Kidney epithelial cell (primary cell): ENCODE measurements at regions not wholly inside any gene's neighbourhood (a gene's known extent, or its start where the extent isn't known, plus 50 kb on each side); places are given as distances from the start of the nearest gene placed in this dataset.

Source experiments
- DNase-seq: peaks from one replicate; pipeline ENCODE4 v3.0.0-alpha.2; 2010; ENCODE audit warnings: low read depth
- H3K27me3 ChIP-seq: 2 replicates; pipeline ENCODE4 v1.6.0; 2011; ENCODE audit warnings: low read length; ENCODE audit not compliant: control insufficient read depth, insufficient read depth
- H3K36me3 ChIP-seq: 2 replicates; pipeline ENCODE4 v1.5.1; 2011; ENCODE audit warnings: low read length; ENCODE audit not compliant: control insufficient read depth, insufficient read depth
- H3K4me3 ChIP-seq: 2 replicates; pipeline ENCODE4 v1.5.1; 2011; ENCODE audit warnings: low read depth, mild to moderate bottlenecking, control low read depth, low read length
- TF ChIP-seq, protein P1 (sequence below): IDR thresholded peaks from 2 replicates; pipeline ENCODE4 v1.5.1; 2011; ENCODE audit warnings: mild to moderate bottlenecking, moderate library complexity, low read length, control low read depth, inconsistent platforms; ENCODE audit not compliant: insufficient read depth, poor library complexity, severe bottlenecking

DNA sequence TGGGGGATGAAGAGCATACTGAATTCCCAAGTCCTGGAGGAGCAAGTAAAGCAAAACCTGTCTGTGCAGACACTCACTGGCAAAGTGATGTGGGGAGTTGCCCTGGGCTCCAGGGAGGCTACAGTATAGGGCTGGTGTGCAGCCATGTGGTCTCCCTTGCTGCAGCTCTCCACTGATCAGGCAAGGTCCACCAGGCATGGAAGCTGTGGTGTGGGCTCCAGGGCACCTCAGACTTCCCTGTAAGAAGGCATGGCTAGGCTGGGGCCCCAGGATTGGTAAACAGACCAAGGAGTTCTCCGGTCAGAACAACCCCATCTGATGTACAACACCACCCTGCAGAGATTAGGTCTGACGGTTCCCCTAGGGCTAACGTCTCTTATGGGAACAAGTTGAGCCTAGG is 241.9 kb upstream of the NDST4 start:
- H3K4me3 ChIP-seq, result no peak overlapping the region
- DNase-seq, result no peak
- no peaks in the 10 kb centered on the region for H3K27me3 ChIP-seq
- TF ChIP-seq, protein P1, sequence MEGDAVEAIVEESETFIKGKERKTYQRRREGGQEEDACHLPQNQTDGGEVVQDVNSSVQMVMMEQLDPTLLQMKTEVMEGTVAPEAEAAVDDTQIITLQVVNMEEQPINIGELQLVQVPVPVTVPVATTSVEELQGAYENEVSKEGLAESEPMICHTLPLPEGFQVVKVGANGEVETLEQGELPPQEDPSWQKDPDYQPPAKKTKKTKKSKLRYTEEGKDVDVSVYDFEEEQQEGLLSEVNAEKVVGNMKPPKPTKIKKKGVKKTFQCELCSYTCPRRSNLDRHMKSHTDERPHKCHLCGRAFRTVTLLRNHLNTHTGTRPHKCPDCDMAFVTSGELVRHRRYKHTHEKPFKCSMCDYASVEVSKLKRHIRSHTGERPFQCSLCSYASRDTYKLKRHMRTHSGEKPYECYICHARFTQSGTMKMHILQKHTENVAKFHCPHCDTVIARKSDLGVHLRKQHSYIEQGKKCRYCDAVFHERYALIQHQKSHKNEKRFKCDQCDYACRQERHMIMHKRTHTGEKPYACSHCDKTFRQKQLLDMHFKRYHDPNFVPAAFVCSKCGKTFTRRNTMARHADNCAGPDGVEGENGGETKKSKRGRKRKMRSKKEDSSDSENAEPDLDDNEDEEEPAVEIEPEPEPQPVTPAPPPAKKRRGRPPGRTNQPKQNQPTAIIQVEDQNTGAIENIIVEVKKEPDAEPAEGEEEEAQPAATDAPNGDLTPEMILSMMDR, result no peak
- H3K36me3 ChIP-seq, result no peaks in the 10 kb centered on the region

DNA sequence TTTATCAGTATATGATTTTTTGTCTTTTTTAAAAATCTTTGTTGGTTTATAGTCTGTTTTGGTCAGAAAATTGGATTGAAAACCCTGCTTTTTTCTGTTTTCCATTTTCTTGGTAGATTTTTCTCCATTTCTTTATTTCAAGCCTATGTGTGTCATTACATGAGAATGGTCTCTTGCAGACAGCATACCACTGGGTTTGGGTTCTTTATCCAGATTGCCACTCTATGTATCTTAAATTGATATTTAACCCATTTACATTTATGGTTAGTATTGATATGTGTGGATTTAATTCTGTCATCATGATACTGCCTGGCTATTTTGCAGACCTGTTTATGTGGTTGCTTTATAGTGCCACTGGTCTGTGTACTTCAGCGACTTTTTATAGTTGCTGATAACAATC is 239.9 kb upstream of the NDST4 start:
- H3K27me3 ChIP-seq, result no peaks in the 10 kb centered on the region
- no peak for DNase-seq
- no peaks in the 10 kb centered on the region for H3K36me3 ChIP-seq
- TF ChIP-seq, protein P1, result no peak
- no peak overlapping the region for H3K4me3 ChIP-seq

DNA sequence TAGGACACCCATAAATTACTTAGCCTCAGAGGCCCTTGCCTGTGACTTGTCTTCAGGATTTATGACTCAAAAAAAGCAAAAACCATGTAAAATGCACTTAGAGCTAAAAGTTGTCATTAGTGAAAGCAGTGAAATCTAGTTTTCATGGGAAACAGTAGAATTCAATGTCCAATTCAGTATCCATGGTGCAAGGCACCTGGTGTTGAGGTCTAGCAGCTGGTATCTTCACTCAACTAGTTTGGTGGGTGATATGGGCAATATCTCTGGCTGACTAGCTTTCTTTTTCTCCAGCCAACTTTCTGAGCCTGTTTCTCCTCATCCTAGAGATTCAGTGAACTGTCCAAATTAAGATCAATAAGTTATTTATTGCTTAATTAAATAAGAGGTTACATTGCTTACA is 229.8 kb upstream of the NDST4 start:
- TF ChIP-seq, protein P1, result no peak
- no peaks in the 10 kb centered on the region for H3K36me3 ChIP-seq
- no peaks in the 10 kb centered on the region for H3K27me3 ChIP-seq
- no peak for DNase-seq
- H3K4me3 ChIP-seq, result no peak overlapping the region

DNA sequence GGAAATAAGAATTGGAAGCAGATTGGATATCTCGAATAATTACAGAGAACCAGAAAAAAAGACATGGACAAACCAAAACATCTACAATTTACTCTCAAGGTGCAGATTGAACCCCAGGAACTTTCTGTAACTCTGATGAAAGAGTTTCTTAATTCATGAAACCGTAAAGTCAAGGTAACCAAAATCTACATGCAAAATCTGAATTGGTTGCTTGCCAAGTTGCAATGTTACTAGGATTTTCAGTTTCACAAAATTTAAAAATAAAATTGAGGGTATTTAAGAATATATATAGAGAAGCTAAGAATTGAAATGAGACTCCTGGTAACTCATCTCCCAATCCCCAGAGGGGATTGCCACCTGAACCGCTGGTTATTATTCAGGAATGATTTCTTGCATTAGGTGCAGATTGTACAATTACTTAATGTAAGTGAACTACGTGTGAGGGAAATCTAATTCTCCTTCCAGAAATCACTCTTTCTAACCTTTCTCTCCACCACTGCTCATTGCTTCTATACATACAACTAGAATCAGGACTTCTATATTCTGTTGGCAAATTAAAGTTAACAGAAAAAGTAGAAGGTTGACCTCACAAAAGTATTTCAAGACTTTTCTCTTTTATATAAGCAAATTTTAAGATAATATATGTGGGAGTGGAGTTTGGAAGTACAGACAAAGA is 221.5 kb upstream of the NDST4 start:
- no peak for DNase-seq
- TF ChIP-seq, protein P1, result no peak
- Histone ChIP-seq H3K27me3 (no peaks in the 10 kb centered on the region), H3K36me3 (no peaks in the 10 kb centered on the region), H3K4me3 (no peak overlapping the region)

DNA sequence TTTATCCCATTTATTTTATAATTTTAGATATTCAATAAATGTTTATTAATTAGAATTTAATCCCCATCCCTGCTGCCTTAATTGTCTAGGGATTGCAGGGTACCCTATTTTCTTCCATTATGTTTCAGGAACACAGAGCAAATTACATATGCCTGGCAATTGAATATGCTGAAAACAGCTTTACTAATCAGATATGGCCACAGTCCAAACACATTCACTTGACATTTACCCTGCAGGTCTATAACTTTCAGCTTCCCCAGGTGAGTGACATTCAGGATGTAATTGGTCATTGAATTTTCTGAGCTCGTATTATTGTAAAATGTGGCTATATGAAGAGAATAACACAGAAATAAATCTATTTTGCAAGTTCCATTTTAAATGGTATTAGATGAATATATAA is 218.7 kb upstream of the NDST4 start:
- TF ChIP-seq, protein P1, result no peak
- DNase-seq, result no peak
- no peaks in the 10 kb centered on the region for H3K27me3 ChIP-seq
- H3K36me3 ChIP-seq, result no peaks in the 10 kb centered on the region
- no peak overlapping the region for H3K4me3 ChIP-seq

DNA sequence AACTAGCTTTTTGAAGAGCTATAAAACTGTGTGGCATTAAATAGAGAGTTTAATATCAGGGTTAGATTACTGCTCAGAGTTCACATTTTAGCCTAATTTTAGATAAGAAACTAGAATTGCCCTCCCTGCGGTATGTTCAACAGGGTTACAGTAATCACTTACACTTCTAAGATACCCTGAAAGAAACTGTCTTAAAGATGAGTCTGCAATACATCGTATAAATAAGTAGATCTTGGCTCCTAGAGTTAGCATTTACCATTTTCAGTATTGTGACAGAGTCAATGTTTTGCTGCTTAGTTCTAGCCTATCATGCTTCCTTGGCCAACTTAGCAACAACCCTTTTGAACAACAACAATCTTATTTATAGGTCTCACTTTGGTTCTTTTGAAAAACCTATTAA is 217.8 kb upstream of the NDST4 start:
- Histone ChIP-seq H3K27me3 (no peaks in the 10 kb centered on the region), H3K36me3 (no peaks in the 10 kb centered on the region)
- TF ChIP-seq, protein P1, result no peak

More for the DNA sequence above, 217.8 kb upstream of the NDST4 start:
- no peak overlapping the region for H3K4me3 ChIP-seq
- DNase-seq, result no peak
